Stimulated activated CD4-positive, alpha-beta T cell treated with anti-CD3 and anti-CD28 coated beads, Interleukin-4, amount 100 ng/mL, for 48 hours (primary cell): ENCODE measurements at regions not wholly inside any gene's neighbourhood (a gene's known extent, or its start where the extent isn't known, plus 50 kb on each side); places are given as distances from the start of the nearest gene placed in this dataset.

Experiments used
- DNase-seq, 2 donors: peaks; one replicate each; pipeline ENCODE4 v3.0.0-alpha.2; 2020; ENCODE audit warnings: low read depth in 2 of 2

DNA sequence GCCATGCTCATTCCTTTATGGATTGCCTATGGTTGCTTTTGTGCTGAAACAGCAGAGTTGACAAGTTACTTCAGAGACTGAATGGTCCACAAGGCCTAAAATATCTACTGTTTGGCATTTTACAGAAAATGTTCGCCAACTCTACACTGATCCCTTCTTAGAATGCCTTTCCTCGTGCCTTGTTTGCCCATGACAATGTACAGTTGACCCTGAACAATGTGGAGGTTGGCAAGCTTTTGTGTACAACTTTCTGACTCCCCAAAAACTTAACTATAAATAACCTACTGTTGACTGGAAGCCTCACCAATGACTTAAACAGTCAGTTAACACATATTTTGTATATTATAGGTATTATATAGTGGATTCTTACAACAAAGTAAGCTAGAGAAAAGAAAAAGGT lies 361.4 kb downstream of the EPHA4 start:
- no peak for DNase-seq

DNA sequence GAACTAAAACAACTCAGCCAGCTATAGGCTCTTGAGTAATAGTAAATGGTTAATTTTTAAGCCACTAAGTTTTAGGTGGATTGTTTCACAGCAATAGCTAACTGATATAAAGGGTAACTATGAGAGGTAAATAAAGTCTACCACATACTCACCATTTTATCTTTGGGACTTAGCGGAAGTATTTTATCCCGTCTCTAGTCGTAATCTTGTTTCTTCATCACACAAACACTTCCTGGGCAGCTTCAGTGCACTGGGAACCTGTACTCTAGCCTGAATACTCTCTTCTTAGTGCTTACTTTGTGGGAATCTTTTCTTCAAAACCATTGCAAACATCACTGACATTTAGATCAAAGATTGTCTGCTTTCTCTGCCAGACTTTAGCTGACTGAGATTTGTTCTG lies 360.5 kb downstream of the EPHA4 start:
- no peak for DNase-seq

GRCh38 chr2:221212105-221212504 lies 360.0 kb downstream of the EPHA4 start:
- no peak for DNase-seq

GRCh38 chr2:221215487-221215886 lies 356.6 kb downstream of the EPHA4 start:
- DNase-seq, result no peak

GRCh38 chr2:221216636-221217035 lies 355.5 kb downstream of the EPHA4 start:
- no peak for DNase-seq

DNA sequence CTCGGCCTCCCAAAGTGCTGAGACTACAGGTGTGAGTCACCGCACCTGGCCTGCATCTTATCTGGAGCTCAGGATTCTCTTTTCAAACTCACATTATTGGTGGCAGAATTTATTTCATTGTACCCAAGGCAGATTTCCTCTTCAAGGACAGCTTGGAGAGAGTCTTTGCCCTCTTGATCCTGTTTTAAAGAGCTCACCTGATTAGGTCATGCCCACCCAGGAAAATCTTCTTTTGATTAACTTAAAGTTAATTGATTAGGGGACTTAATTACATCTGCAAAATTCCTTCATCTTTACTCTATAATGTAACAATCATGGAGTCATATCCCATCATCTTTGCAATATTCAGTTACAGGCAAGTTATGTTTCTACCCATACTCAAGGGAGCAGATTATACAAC lies 346.4 kb downstream of the EPHA4 start:
- no peak for DNase-seq

- DNase-seq, result no peak
Measured at GRCh38 chr2:221228214-221228769, 343.8 kb downstream of the EPHA4 start.

DNA sequence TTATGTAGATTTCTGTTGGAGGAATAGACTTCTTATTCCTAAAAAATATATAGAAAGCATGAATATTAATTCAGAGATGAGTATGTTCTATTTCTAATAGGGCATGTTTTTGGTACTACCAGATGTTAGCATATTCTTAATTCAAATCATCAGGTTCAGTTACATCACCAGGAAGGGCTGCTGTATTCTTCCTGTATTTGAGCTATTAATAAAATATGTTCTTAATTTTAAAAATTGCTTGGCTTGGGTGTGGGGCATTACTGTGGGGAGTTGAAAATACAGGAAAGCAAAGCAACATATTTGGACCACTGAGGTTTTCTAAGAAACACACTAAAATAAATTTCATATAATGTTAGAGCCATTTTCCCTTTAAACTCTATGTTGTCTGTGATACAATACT lies 343.0 kb downstream of the EPHA4 start:
- no peak for DNase-seq

DNA sequence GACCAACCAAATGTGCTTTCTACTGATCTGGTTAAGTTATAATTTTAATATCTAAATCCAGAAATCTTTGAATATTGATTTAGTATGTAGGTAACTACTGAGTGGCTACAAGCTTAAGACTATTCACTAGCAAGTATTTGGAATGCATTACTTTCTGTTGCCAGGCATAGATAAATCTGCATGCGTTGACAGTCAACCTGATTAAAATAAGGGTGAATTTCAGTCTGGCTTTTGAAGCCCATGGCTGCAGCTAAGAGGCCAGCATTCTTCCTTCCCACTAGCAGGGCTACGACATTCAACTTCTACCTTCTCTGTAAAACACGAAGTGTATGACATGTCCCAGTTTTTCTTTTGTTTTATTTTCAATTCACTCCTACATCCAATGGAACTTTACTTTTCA lies 340.6 kb downstream of the EPHA4 start:
- DNase-seq, result no peak

DNA sequence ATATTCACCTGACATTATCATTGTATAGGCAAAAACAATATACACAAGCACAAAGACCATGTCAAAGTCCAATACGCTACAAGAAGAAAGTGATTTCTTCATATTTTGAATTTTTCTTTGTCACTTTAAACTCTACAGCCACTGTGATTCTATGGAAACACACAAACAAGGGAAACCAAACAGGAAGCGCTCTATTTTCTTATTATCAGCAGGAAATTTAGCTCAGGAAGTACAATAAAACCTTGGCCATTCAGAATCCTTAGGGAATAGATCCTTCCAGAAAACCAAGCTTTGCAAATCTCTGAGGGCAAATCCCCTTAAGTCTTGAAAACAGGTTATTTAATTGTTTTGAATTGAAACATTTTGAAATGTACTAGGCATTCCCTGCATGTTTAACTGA lies 336.2 kb downstream of the EPHA4 start:
- DNase-seq, result no peak

GRCh38 chr2:221241072-221241471 lies 331.0 kb downstream of the EPHA4 start:
- DNase-seq, result no peak

GRCh38 chr2:221243771-221244170 lies 328.3 kb downstream of the EPHA4 start:
- no peak for DNase-seq

DNA sequence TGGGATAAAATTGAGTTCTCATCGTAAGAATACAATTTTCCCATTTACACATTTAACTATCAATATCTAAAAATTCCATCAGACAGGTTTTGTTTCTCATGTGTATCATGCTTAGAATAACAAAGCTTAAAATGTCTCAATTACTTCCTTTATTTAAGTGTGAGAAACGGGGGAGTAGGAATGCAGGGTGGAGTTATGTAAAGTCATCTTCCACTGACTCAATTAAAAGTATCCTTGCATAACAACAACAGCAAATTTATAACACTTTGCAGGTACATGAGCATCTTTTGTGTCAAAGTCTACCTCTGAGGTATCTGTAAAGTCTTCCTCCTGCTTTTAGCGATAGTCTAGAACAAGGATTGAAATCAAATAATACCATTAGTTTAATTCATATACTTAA lies 327.1 kb downstream of the EPHA4 start:
- no peak for DNase-seq

- no peak for DNase-seq
Measured at GRCh38 chr2:221245772-221246171, 326.3 kb downstream of the EPHA4 start.

DNA sequence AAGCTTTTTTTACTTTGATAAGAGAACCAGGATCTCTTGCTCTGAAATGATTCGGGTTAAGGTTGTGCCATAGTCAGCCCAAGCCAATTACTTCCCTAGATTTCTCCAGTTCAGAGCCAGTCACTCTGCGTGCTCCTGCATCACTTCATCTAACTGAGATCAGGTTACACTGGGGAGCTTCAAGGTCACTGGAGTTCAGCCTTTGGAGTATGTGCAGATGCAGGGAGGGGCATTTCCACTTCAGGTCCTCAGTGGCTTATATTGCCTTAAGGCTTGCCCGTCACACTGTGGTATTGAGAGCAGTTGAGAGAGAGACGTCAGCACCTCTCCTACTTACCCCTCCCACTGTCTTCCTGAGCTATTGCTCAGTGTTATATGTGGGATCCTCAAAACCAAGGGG lies 317.8 kb downstream of the EPHA4 start:
- DNase-seq, result no peak

DNA sequence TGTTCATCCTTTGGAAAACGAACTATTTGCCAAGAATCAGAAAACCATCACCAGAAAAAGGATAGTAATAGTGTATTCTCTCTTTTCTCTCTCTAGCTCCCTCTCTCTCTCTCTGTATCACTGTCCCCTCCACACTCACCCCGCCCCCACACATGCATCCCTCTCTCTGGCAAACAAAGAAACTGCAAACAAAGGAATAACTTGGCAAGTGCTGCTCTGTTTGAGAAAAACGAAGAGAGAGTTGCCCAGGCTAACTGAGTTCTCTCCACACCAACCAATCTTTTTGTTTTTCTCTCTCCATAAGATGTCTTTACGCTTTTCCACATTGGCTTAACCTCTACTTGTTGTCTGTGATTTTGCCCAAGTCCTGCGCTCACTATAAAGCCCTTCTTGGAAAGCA lies 316.2 kb downstream of the EPHA4 start:
- DNase-seq, result no peak

GRCh38 chr2:221258464-221258863 lies 313.6 kb downstream of the EPHA4 start:
- DNase-seq, result no peak

DNA sequence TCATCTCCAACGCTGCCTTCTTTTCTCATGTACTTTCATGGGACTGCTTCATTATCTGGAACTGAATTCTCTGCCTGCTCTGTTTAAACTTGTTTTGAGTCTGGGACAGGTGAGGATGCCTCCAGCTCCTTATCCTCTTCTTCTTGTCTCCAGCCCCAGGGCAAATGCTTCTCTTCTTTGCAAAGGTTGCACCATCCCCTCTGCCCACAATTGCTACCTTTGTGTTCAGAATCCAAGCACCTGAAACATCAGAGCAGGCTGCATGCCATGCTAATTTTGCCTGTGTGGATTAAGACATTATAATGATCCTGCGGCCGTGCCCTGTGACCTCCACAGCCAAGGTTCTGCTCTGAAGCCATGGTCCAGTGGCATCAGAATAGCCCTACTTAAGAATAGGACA lies 309.5 kb downstream of the EPHA4 start:
- no peak for DNase-seq

DNA sequence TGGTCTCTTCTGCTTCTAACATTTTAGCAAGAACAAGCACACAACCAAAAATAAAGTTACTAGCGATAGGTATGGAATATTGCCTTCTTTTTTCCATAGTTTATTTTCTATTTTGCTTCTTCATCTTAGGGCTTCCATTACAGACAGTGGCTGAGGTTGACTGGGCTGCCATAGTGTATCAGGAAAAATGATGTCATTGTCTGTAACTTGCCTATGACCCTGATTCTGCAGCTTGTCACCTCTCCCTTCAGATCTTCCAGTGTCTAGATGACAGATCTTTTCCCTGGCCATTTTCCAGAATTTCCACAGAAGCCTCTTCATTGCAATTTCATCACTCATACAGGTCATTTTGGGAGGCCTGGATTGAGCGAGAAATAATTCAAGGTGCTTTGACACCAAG lies 308.5 kb downstream of the EPHA4 start:
- no peak for DNase-seq

GRCh38 chr2:221264318-221264717 lies 307.8 kb downstream of the EPHA4 start:
- DNase-seq, result no peak

- DNase-seq, result no peak
Measured at GRCh38 chr2:221267773-221268425, 304.2 kb downstream of the EPHA4 start.

- no peak for DNase-seq
Measured at GRCh38 chr2:221268631-221269030, 303.5 kb downstream of the EPHA4 start.

GRCh38 chr2:221270806-221271205 lies 301.3 kb downstream of the EPHA4 start:
- no peak for DNase-seq

DNA sequence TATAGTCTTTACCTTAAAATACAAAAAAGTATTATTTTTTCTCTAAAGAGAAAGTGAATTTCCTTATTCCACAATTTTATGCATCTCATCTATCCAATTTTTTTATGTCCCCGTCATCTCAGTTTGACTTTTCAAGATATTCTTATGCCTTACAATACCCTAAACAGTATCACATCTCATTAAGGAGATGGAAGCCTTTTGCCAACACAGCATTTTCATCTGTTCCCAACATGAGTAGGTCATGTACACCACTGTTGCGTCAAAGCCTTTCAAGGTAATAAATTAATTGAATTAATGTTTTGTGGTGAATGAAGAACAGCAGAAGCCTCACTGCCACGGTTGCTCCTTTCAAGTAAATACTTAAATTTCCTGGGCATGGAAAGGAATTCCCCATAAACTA lies 299.4 kb downstream of the EPHA4 start:
- no peak for DNase-seq
